ENCODE measurements at regions not wholly inside any gene's neighbourhood (a gene's known extent, or its start where the extent isn't known, plus 50 kb on each side); places are given as distances from the start of the nearest gene placed in this dataset.

- Histone ChIP-seq H3K9me3 (replicated peaks) (no peaks in the 10 kb centered on the region), H3K27ac (no peak overlapping the region)
- DNase-seq (ENCODE audit: low read depth in 1 of 2, low spot score in 2 of 2): no peak
Observed at GRCh38 chr12:125684968-125685790, 619.9 kb downstream of the AACS start.

GRCh38 chr12:125685915-125686314, 620.7 kb downstream of the AACS start:
- H3K27ac ChIP-seq: no peak overlapping the region
- H3K36me3 ChIP-seq: no peaks in the 10 kb centered on the region
- no peak for DNase-seq (ENCODE audit: low read depth in 1 of 2, low spot score in 2 of 2)
- no peaks in the 10 kb centered on the region for H3K27me3 ChIP-seq (replicated peaks)
- H3K4me1 ChIP-seq (replicated peaks): no peaks in the 10 kb centered on the region
- H3K4me3 ChIP-seq: no peak overlapping the region
- H3K9me3 ChIP-seq (replicated peaks): no peaks in the 10 kb centered on the region

More at GRCh38 chr12:125684968-125685790, 619.9 kb downstream of the AACS start:
- no peaks in the 10 kb centered on the region for H3K4me1 ChIP-seq (replicated peaks)
- no peaks in the 10 kb centered on the region for H3K36me3 ChIP-seq
- H3K4me3 ChIP-seq: no peak overlapping the region
- no peaks in the 10 kb centered on the region for H3K27me3 ChIP-seq (replicated peaks)

DNA sequence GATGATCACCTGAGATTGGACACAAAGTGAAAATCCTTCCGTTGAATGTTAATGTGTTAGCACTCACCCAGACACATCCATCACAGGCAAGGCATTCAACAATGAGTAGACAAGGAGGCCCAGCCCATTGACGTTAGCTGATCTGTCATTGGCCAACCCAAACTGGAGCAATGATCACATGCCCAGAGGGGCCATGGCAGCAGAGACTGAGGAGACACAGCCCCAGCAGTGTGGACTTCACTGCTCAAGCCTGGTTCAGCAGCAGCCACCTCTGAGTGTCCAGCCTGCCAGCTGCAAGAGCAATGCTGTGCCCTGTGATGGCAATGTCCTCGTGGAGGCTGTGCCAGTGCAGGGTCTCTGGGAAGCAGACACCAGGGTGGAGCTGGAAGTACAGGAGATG, 622.2 kb downstream of the AACS start:
- no peak overlapping the region for H3K27ac ChIP-seq
- H3K27me3 ChIP-seq (replicated peaks): no peaks in the 10 kb centered on the region
- no peak for DNase-seq (ENCODE audit: low read depth in 1 of 2, low spot score in 2 of 2)
- no peaks in the 10 kb centered on the region for H3K4me1 ChIP-seq (replicated peaks)
- H3K9me3 ChIP-seq (replicated peaks): no peaks in the 10 kb centered on the region
- H3K4me3 ChIP-seq: no peak overlapping the region
- H3K36me3 ChIP-seq: no peaks in the 10 kb centered on the region

DNA sequence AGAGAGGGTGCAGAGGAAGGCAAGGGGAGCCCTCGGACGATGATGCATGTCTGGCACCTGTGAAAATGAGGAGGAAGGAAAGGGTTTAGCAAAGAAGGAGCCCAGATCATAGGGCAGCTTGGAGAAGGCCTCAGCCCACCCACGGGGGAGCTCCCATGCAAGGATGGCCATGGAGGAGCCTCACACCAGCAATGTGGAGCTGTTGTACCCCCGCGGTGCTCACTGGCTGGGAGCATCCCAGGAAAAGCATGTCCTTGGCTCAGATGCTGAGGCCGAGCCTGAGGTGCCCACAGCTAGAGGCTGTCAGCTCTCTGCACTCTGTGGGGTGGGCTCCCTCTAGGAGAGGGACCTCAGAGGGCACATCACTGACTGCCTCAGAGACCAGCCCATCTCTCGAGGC, 622.6 kb downstream of the AACS start:
- H3K4me3 ChIP-seq: no peak overlapping the region
- no peaks in the 10 kb centered on the region for H3K27me3 ChIP-seq (replicated peaks)
- no peak for DNase-seq (ENCODE audit: low read depth in 1 of 2, low spot score in 2 of 2)
- no peaks in the 10 kb centered on the region for H3K4me1 ChIP-seq (replicated peaks)
- no peaks in the 10 kb centered on the region for H3K36me3 ChIP-seq
- H3K27ac ChIP-seq: no peak overlapping the region
- H3K9me3 ChIP-seq (replicated peaks): no peaks in the 10 kb centered on the region

DNA sequence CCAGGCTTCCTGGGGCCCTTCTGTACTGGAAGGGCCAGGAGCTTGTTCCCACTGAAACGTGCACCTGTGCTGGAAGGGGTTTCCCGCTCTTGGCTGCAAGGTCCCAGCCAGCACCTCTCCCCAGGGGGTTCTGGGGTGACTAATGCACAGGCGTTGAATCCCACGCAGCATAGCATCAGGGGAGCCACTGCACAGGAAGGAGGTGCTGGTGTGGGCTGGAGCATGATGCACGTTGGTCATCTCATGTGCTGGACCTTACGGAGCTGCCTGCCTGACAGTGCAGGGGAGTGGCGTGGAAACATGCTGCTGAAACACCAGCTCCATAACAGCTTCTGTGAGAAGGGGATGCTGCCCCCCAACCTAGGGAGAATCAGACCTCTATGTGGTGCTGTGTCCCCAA, 623.0 kb downstream of the AACS start:
- no peak for DNase-seq (ENCODE audit: low read depth in 1 of 2, low spot score in 2 of 2)

DNA sequence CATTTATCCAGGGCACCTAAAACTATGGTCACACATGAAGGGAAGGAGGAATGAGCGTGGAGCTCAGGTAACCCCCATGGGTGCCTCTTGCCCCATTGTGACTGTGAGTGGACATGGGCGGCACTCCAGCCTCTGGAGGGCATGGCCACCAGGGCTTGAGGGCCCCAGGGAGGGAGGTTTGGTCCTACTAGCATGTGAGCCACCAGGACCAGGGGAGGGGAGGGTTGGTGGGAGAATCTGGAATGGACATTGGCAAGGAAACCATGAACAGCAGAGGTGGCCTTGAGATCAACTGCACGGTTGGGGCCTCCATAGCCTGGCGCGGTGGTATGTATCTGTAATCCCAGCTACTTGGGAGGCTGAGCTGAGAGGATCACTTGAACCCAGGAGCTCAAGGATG, 623.6 kb downstream of the AACS start:
- no peak overlapping the region for H3K27ac ChIP-seq
- no peaks in the 10 kb centered on the region for H3K9me3 ChIP-seq (replicated peaks)
- H3K4me1 ChIP-seq (replicated peaks): no peaks in the 10 kb centered on the region
- H3K36me3 ChIP-seq: no peaks in the 10 kb centered on the region
- H3K4me3 ChIP-seq: no peak overlapping the region
- no peak for DNase-seq (ENCODE audit: low read depth in 1 of 2, low spot score in 2 of 2)
- H3K27me3 ChIP-seq (replicated peaks): no peaks in the 10 kb centered on the region

More for the DNA sequence above, 623.0 kb downstream of the AACS start:
- Histone ChIP-seq H3K9me3 (replicated peaks) (no peaks in the 10 kb centered on the region), H3K4me3 (no peak overlapping the region), H3K4me1 (replicated peaks) (no peaks in the 10 kb centered on the region), H3K27ac (no peak overlapping the region), H3K27me3 (replicated peaks) (no peaks in the 10 kb centered on the region), H3K36me3 (no peaks in the 10 kb centered on the region)

DNA sequence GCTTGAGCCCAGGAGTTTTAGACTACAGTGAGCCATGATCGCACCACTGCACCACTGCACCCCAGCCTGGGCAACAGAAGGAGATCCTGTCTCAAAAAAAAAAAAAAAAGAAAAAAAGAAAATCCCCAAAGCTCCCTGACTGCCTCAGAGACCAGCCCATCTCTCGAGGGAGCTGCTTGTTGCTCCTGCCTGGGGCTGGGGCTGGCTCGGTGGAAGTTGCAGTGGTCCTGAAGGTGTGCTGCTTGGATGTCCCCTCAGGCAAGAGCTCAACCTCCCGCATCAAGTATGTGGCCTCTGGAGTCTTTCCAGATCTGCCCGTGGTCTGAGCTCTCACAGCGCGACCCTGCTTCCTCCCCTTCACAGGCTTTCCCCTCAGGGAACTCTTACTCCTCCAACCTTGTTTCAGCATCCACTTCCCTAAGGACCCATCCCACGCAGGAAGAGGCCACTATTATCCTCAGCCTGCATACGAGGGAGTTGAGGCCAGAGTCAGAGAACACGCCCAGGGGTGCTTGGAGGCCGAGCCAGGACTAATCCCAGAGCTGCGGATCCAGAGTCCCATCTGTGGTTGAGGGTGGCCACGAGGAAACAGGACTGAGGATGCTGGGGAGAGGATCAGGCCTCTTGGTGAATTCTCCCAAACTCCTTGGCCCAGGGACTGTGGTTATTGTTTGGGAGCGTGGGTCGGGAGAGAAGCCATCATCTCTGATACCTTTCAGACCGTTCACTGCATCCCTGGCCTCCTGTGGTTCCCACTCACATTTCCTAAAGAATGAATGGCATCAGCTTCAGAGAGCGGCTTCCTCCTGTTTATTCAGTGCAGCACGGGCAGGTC, 624.6 kb downstream of the AACS start:
- Histone ChIP-seq H3K4me3 (no peak overlapping the region), H3K9me3 (replicated peaks) (no peaks in the 10 kb centered on the region), H3K4me1 (replicated peaks) (no peaks in the 10 kb centered on the region), H3K27ac (no peak overlapping the region), H3K36me3 (no peaks in the 10 kb centered on the region), H3K27me3 (replicated peaks) (no peaks in the 10 kb centered on the region)
- no peak for DNase-seq (ENCODE audit: low read depth in 1 of 2, low spot score in 2 of 2)

DNA sequence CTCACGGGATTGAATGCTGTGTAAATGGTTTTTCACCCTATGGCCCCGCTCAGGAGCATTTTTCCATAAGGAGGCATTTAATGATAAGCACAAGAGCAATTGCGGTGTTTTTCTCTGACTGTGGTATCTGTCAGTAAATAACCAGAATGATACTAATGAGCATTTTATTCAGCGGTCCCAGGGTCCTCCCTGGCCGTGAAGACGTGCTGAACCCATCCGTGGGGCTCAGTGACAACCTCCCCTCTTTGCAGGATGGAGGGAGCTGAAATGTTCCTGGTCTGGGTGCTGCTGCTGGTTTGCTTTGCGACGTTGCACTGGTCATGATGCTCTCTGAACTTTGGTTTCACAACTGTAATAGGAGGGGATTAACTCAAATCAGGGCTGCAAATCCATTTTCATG, 625.6 kb downstream of the AACS start:
- Histone ChIP-seq H3K9me3 (replicated peaks) (no peaks in the 10 kb centered on the region), H3K27ac (no peak overlapping the region), H3K36me3 (no peaks in the 10 kb centered on the region), H3K4me1 (replicated peaks) (no peaks in the 10 kb centered on the region), H3K4me3 (no peak overlapping the region), H3K27me3 (replicated peaks) (no peaks in the 10 kb centered on the region)
- DNase-seq (ENCODE audit: low read depth in 1 of 2, low spot score in 2 of 2): no peak

DNA sequence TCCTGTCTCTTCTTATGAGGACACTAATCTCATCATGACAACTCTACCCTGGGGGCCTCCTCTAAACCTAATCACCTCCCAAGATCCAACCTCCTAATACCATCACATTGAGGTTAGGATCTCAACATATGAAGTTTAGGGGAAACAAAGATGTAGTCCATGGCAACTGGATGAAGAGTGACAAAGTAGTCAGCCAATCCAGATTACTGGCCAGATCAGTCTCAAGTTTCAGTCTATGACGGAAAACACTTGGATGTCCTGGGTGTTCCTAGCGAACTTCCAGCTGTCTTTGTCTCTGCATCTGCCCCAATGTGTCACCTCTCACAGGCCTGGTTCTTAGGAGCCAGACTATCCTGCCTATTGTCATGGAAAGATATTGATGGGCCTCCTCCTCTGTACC, 630.8 kb downstream of the AACS start:
- Histone ChIP-seq H3K4me3 (no peak overlapping the region), H3K27me3 (replicated peaks) (no peaks in the 10 kb centered on the region)

DNA sequence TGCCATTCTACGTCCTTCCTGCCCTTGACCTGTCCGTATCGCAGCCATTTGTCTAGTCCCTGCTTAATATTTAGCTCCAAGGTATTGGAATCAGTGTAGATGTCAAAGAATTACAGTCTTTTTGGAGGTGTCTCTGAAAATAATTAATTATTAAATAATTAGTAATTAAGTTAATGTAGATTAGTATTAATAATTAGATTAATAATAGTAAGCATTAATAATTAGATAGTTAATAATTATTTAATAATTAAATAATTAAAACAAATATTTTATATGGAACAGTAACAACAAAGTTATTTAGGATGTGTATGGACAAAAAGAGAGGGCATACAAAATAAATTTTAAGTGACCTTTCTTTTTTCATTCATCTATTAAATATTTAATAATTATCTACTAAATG, 639.6 kb downstream of the AACS start:
- Histone ChIP-seq H3K27me3 (replicated peaks) (no peaks in the 10 kb centered on the region), H3K4me3 (no peak overlapping the region), H3K36me3 (no peaks in the 10 kb centered on the region), H3K27ac (no peak overlapping the region), H3K4me1 (replicated peaks) (no peaks in the 10 kb centered on the region), H3K9me3 (replicated peaks) (no peaks in the 10 kb centered on the region; the same call in 1 of the 2 replicates)
- no peak for DNase-seq (ENCODE audit: low read depth in 1 of 2, low spot score in 2 of 2)

More for the DNA sequence above, 630.8 kb downstream of the AACS start:
- no peaks in the 10 kb centered on the region for H3K36me3 ChIP-seq
- DNase-seq (ENCODE audit: low read depth in 1 of 2, low spot score in 2 of 2): no peak
- no peaks in the 10 kb centered on the region for H3K9me3 ChIP-seq (replicated peaks)
- H3K4me1 ChIP-seq (replicated peaks): no peaks in the 10 kb centered on the region
- H3K27ac ChIP-seq: no peak overlapping the region

GRCh38 chr12:125720961-125721360, 655.7 kb downstream of the AACS start:
- Histone ChIP-seq H3K4me1 (replicated peaks) (no peaks in the 10 kb centered on the region), H3K27ac (no peak overlapping the region), H3K36me3 (no peaks in the 10 kb centered on the region), H3K4me3 (no peak overlapping the region), H3K9me3 (replicated peaks) (peaks cover 5% of the 10 kb centered on the region; the same call in 1 of the 2 replicates), H3K27me3 (replicated peaks) (no peaks in the 10 kb centered on the region)
- no peak for DNase-seq (ENCODE audit: low read depth in 1 of 2, low spot score in 2 of 2)

- Histone ChIP-seq H3K27ac (no peak overlapping the region), H3K27me3 (replicated peaks) (no peaks in the 10 kb centered on the region), H3K36me3 (no peaks in the 10 kb centered on the region), H3K4me3 (no peak overlapping the region), H3K9me3 (replicated peaks) (peaks cover 2% of the 10 kb centered on the region), H3K4me1 (replicated peaks) (no peaks in the 10 kb centered on the region)
- no peak for DNase-seq (ENCODE audit: low read depth in 1 of 2, low spot score in 2 of 2)
Observed at GRCh38 chr12:125734137-125734536, 668.9 kb downstream of the AACS start.

GRCh38 chr12:125738211-125738610, 673.0 kb downstream of the AACS start:
- Histone ChIP-seq H3K27ac (no peak overlapping the region), H3K4me3 (no peak overlapping the region), H3K27me3 (replicated peaks) (no peaks in the 10 kb centered on the region), H3K4me1 (replicated peaks) (no peaks in the 10 kb centered on the region), H3K36me3 (no peaks in the 10 kb centered on the region), H3K9me3 (replicated peaks) (no peaks in the 10 kb centered on the region; the same call in 1 of the 2 replicates)
- DNase-seq (ENCODE audit: low read depth in 1 of 2, low spot score in 2 of 2): no peak

GRCh38 chr12:125742413-125742812, 677.2 kb downstream of the AACS start:
- H3K27ac ChIP-seq: no peak overlapping the region
- peaks cover 2% of the 10 kb centered on the region; the same call in 1 of the 2 replicates for H3K9me3 ChIP-seq (replicated peaks)
- no peak for DNase-seq (ENCODE audit: low read depth in 1 of 2, low spot score in 2 of 2)
- no peak overlapping the region for H3K4me3 ChIP-seq
- no peaks in the 10 kb centered on the region for H3K27me3 ChIP-seq (replicated peaks)
- H3K4me1 ChIP-seq (replicated peaks): no peaks in the 10 kb centered on the region
- no peaks in the 10 kb centered on the region for H3K36me3 ChIP-seq
